ENCODE measurements at regions not wholly inside any gene's neighbourhood (a gene's known extent, or its start where the extent isn't known, plus 50 kb on each side); places are given as distances from the start of the nearest gene placed in this dataset.

DNA sequence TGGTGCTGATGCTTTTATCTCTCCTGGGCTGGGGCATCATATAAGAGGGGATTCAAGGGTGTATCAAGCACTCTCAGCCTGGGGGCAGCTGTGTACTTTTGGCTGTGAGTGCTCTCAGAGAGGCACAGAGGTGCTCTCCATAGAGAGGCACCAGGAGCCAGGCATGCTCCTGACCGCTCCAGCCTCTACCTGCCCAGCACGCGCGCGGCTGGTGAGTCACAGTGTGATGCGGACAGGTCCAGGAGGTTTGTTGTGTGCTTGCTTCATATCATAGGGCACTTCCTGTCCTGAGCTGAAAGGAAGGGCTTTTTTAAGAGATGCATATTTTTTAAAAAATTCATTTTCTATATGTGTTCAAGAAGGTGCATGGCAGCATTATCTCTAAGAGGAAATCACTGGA is 93.6 kb upstream of the BCAR3 start:
- no peak for TF ChIP-seq REST (IDR thresholded peaks at IDR 0.05; ENCODE audit: low read depth, low read length)
- no peak for TF ChIP-seq HDGF (IDR thresholded peaks at IDR 0.05)
- TF ChIP-seq RBBP5 (conservative IDR thresholded peaks at IDR 0.05), result no peak
- no peak for TF ChIP-seq SMC3 (IDR thresholded peaks at IDR 0.05; ENCODE audit: borderline replicate concordance, low read length)
- TF ChIP-seq WRNIP1 (IDR thresholded peaks at IDR 0.05; ENCODE audit: borderline replicate concordance, low read depth, low read length), result no peak
- TF ChIP-seq TBL1XR1 (IDR thresholded peaks at IDR 0.05; ENCODE audit: low read depth, low read length), result no peak

Measured in GM12878 (cell line).